HL-60 (cell line): ENCODE measurements at regions not wholly inside any gene's neighbourhood (a gene's known extent, or its start where the extent isn't known, plus 50 kb on each side); places are given as distances from the start of the nearest gene placed in this dataset.
A peak's percentile ranks its signal among the peaks of the same experiment; 100 is the strongest.

Source experiments
- DNase-seq, 2 experiments: peaks; one replicate each; pipeline ENCODE4 v3.0.0-alpha.2; 2010 to 2020; ENCODE audit warnings: low read depth in 1 of 2, low spot score in 1 of 2
- H3K27ac ChIP-seq: fragments of 250-450 bp; sonication (Bioruptor Pico); replicated peaks from 2 replicates; pipeline ENCODE4 v1.5.1; 2020; ENCODE audit warnings: mild to moderate bottlenecking, moderate library complexity
- H3K27me3 ChIP-seq: fragments of 250-450 bp; sonication (Bioruptor Pico); 2 replicates; pipeline ENCODE4 v1.5.1; 2021; ENCODE audit warnings: mild to moderate bottlenecking, moderate library complexity; ENCODE audit not compliant: insufficient read depth, poor library complexity, severe bottlenecking
- H3K4me3 ChIP-seq: replicated peaks from 2 replicates; pipeline ENCODE4 v1.5.1; 2011; ENCODE audit warnings: mild to moderate bottlenecking, control low read depth, low read length; ENCODE audit not compliant: insufficient read depth
- CTCF ChIP-seq: IDR thresholded peaks from one replicate; pipeline ENCODE4 v1.5.1; 2011; ENCODE audit warnings: low read length, control low read depth, inconsistent platforms; ENCODE audit not compliant: insufficient read depth
- GABPA ChIP-seq: IDR thresholded peaks from 2 replicates; pipeline ENCODE4 v1.6.1; 2012; ENCODE audit warnings: low read depth
- POLR2AphosphoS5 ChIP-seq: IDR thresholded peaks from 2 replicates; pipeline ENCODE4 v1.6.1; 2012; ENCODE audit warnings: low read depth
- REST ChIP-seq: IDR thresholded peaks from 2 replicates; pipeline ENCODE4 v1.6.1; 2012; ENCODE audit warnings: low read depth; ENCODE audit not compliant: insufficient replicate concordance
- SPI1 ChIP-seq: IDR thresholded peaks from 2 replicates; pipeline ENCODE4 v1.6.1; 2012; ENCODE audit warnings: low read depth, mild to moderate bottlenecking, borderline replicate concordance

- Histone ChIP-seq H3K4me3 (no peak overlapping the region), H3K27ac (no peak overlapping the region), H3K27me3 (no peaks in the 10 kb centered on the region)
- DNase-seq, result peak in 1 of 2 experiments; percentile 11
- no peak for TF ChIP-seq SPI1
- TF ChIP-seq GABPA, result no peak
- TF ChIP-seq POLR2AphosphoS5, result no peak
- TF ChIP-seq CTCF, result peak; percentile 34
Measured at GRCh38 chr10:84665883-84666463, 337.6 kb downstream of the CCSER2 start.

- no peak overlapping the region for H3K27ac ChIP-seq
- no peak overlapping the region for H3K4me3 ChIP-seq
- H3K27me3 ChIP-seq, result peaks cover 2% of the 10 kb centered on the region
- DNase-seq, result no peak
- TF ChIP-seq CTCF (no peak), SPI1 (no peak), POLR2AphosphoS5 (no peak), REST (no peak), GABPA (no peak)
Measured at GRCh38 chr10:84668186-84668763, 339.9 kb downstream of the CCSER2 start.

GRCh38 chr10:84675060-84675459 lies 346.7 kb downstream of the CCSER2 start:
- H3K4me3 ChIP-seq, result no peak overlapping the region
- DNase-seq, result no peak
- no peak overlapping the region for H3K27ac ChIP-seq
- H3K27me3 ChIP-seq, result peaks cover 2% of the 10 kb centered on the region
- TF ChIP-seq CTCF (no peak), POLR2AphosphoS5 (no peak), GABPA (no peak), REST (no peak), SPI1 (no peak)

GRCh38 chr10:84676536-84676935 lies 348.1 kb downstream of the CCSER2 start:
- DNase-seq, result no peak
- Histone ChIP-seq H3K4me3 (no peak overlapping the region), H3K27ac (no peak overlapping the region), H3K27me3 (peaks cover 2% of the 10 kb centered on the region)
- no peak for TF ChIP-seq POLR2AphosphoS5
- TF ChIP-seq CTCF, result no peak
- no peak for TF ChIP-seq GABPA
- no peak for TF ChIP-seq REST
- no peak for TF ChIP-seq SPI1
